ENCODE measurements at regions not wholly inside any gene's neighbourhood (a gene's known extent, or its start where the extent isn't known, plus 50 kb on each side); places are given as distances from the start of the nearest gene placed in this dataset.

DNA sequence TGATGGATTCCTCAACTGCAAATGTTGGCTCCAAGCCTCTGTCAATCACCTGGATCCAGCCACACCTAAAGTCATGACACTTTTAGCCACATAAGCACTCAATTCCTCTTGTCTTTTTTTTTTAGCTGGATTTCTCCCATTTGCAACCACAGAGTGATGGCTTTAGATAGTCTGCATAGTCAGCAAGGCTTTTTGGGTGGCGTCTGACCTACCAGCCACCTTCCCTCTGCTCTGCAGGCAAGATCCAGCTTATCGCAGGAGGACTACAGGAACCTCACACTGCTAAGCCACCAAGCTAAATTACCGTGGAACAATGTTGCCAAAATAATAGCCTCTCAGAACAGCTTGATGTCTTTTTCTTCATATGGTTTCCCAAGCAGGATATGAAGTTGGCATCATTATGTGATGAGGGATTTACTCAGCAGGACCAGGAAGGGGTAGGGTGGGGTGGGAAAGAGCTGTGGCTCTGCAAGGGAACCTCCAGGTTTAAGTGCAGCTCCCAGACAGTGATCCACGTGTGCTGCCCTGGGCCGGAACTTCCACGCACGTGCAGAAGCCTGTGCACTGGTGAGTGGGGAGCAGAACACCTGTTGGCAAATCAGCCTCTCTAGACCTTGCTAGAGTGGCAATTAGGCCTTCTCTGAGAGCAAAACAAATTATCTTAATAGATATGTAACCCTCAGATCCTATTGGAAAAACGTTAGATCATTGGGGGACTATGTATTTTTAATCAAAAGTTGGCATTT is 170.6 kb upstream of the NCK2 start:
- DNase-seq (no peak), ATAC-seq (ENCODE audit: low read depth) (no peak)
- H3K9me3 ChIP-seq (ENCODE audit: control extremely low read depth in 1 of 3, control insufficient read depth in 2 of 3, insufficient read depth in 1 of 3, low read length in 2 of 3) = no peaks in the 10 kb centered on the region
- H3K27me3 Mint-ChIP-seq = peaks cover 35% of the 10 kb centered on the region
- ChIA-PET POLR2A (no interaction called here), CTCF (interaction anchor here (0.7 to 1.6 kb wide), 7 partner anchors 22 to 968 kb away, joined by 3 to 5 read pairs (median 3); no protein-coding TSS in a partner anchor)
- peaks cover 0 to 12% (median 0%) of the 10 kb centered on the region in 4 experiments for H3K27me3 ChIP-seq (replicated peaks in 1 of 4; ENCODE audit: control extremely low read depth in 1 of 4, control insufficient read depth in 3 of 4, insufficient read depth in 4 of 4, low read length in 3 of 4)
- H3K27ac ChIP-seq (ENCODE audit: low read length in 2 of 2) = no peak overlapping the region
- H3K36me3 ChIP-seq (replicated peaks in 1 of 2; ENCODE audit: control extremely low read depth in 1 of 2, control insufficient read depth in 1 of 2, extremely low read depth in 1 of 2, insufficient read depth in 2 of 2, low read length in 1 of 2) = no peaks in the 10 kb centered on the region
- no peak overlapping the region for H2AFZ ChIP-seq (ENCODE audit: insufficient read depth, low read depth, low read length, poor library complexity, severe bottlenecking)
- H3K27ac Mint-ChIP-seq = no peak overlapping the region
- no peaks in the 10 kb centered on the region for H3K79me2 ChIP-seq (ENCODE audit: control insufficient read depth, insufficient read depth, low read length)
- peaks cover 5% of the 10 kb centered on the region for H3K4me1 Mint-ChIP-seq
- no peaks in the 10 kb centered on the region for H4K20me1 ChIP-seq (ENCODE audit: control insufficient read depth, insufficient read depth, low read length, poor library complexity, severe bottlenecking)
- no peak overlapping the region for H3K4me2 ChIP-seq (replicated peaks; ENCODE audit: low read depth, low read length, poor library complexity, severe bottlenecking)
- TF ChIP-seq EZH2 (IDR thresholded peaks at IDR 0.05; ENCODE audit: borderline replicate concordance, insufficient read depth, low read depth, low read length, poor library complexity, severe bottlenecking) = no peak
- TF ChIP-seq, protein P1, sequence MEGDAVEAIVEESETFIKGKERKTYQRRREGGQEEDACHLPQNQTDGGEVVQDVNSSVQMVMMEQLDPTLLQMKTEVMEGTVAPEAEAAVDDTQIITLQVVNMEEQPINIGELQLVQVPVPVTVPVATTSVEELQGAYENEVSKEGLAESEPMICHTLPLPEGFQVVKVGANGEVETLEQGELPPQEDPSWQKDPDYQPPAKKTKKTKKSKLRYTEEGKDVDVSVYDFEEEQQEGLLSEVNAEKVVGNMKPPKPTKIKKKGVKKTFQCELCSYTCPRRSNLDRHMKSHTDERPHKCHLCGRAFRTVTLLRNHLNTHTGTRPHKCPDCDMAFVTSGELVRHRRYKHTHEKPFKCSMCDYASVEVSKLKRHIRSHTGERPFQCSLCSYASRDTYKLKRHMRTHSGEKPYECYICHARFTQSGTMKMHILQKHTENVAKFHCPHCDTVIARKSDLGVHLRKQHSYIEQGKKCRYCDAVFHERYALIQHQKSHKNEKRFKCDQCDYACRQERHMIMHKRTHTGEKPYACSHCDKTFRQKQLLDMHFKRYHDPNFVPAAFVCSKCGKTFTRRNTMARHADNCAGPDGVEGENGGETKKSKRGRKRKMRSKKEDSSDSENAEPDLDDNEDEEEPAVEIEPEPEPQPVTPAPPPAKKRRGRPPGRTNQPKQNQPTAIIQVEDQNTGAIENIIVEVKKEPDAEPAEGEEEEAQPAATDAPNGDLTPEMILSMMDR (IDR thresholded peaks at IDR 0.05) = no peak
- H3K4me3 ChIP-seq (ENCODE audit: control extremely low read depth in 1 of 5, extremely low read depth in 1 of 5, insufficient read depth in 1 of 5, low read depth in 2 of 5, low read length in 4 of 5) = no peak overlapping the region
- H3K4me3 Mint-ChIP-seq = no peak overlapping the region
- intact Hi-C loops (cut with micrococcal nuclease) = no loop called here
- no peaks in the 10 kb centered on the region for H3K9me3 Mint-ChIP-seq (ENCODE audit: insufficient read depth)
- 98% methylated on average over 6 of the region's 8 CpGs for WGBS (ENCODE audit: insufficient coverage)
- peaks cover 0 to 4% of the 10 kb centered on the region in 2 donors for H3K4me1 ChIP-seq (ENCODE audit: control insufficient read depth in 2 of 2, insufficient read depth in 2 of 2, low read length in 2 of 2)
- no peak overlapping the region for H3K9ac ChIP-seq (ENCODE audit: low read length)

GRCh38 chr2:105573490-105573889 is 171.2 kb upstream of the NCK2 start:
- intact Hi-C loops (cut with micrococcal nuclease) = no loop called here
- H3K4me3 Mint-ChIP-seq = no peak overlapping the region
- CTCF ChIA-PET = interaction anchor here (0.7 to 1.6 kb wide), 4 partner anchors 22 to 532 kb away, joined by 3 read pairs; no protein-coding TSS in a partner anchor

More at GRCh38 chr2:105573490-105573889, 171.2 kb upstream of the NCK2 start:
- H3K9me3 Mint-ChIP-seq (ENCODE audit: insufficient read depth) = no peaks in the 10 kb centered on the region
- H3K27ac Mint-ChIP-seq = no peak overlapping the region
- Histone ChIP-seq H3K27ac (ENCODE audit: low read length in 2 of 2) (no peak overlapping the region), H3K79me2 (ENCODE audit: control insufficient read depth, insufficient read depth, low read length) (no peaks in the 10 kb centered on the region), H3K27me3 (replicated peaks in 1 of 4; ENCODE audit: control extremely low read depth in 1 of 4, control insufficient read depth in 3 of 4, insufficient read depth in 4 of 4, low read length in 3 of 4) (peaks cover 0 to 12% (median 0%) of the 10 kb centered on the region in 4 experiments), H3K36me3 (replicated peaks in 1 of 2; ENCODE audit: control extremely low read depth in 1 of 2, control insufficient read depth in 1 of 2, extremely low read depth in 1 of 2, insufficient read depth in 2 of 2, low read length in 1 of 2) (no peaks in the 10 kb centered on the region), H3K9ac (ENCODE audit: low read length) (no peak overlapping the region), H3K9me3 (ENCODE audit: control extremely low read depth in 1 of 3, control insufficient read depth in 2 of 3, insufficient read depth in 1 of 3, low read length in 2 of 3) (no peaks in the 10 kb centered on the region), H4K20me1 (ENCODE audit: control insufficient read depth, insufficient read depth, low read length, poor library complexity, severe bottlenecking) (no peaks in the 10 kb centered on the region), H3K4me1 (ENCODE audit: control insufficient read depth in 2 of 2, insufficient read depth in 2 of 2, low read length in 2 of 2) (peaks cover 0 to 4% of the 10 kb centered on the region in 2 donors), H3K4me3 (ENCODE audit: control extremely low read depth in 1 of 5, extremely low read depth in 1 of 5, insufficient read depth in 1 of 5, low read depth in 2 of 5, low read length in 4 of 5) (no peak overlapping the region), H2AFZ (ENCODE audit: insufficient read depth, low read depth, low read length, poor library complexity, severe bottlenecking) (no peak overlapping the region), H3K4me2 (replicated peaks; ENCODE audit: low read depth, low read length, poor library complexity, severe bottlenecking) (no peak overlapping the region)
- WGBS (ENCODE audit: insufficient coverage) = no CpG with 5 or more reads among the region's 5 CpGs
- no peak for TF ChIP-seq EZH2 (IDR thresholded peaks at IDR 0.05; ENCODE audit: borderline replicate concordance, insufficient read depth, low read depth, low read length, poor library complexity, severe bottlenecking)
- TF ChIP-seq, protein P1 (IDR thresholded peaks at IDR 0.05) = no peak
- H3K27me3 Mint-ChIP-seq = peaks cover 35% of the 10 kb centered on the region
- ATAC-seq (ENCODE audit: low read depth) (no peak), DNase-seq (no peak)
- H3K4me1 Mint-ChIP-seq = peaks cover 5% of the 10 kb centered on the region
- POLR2A ChIA-PET = no interaction called here
